ENCODE measurements at regions not wholly inside any gene's neighbourhood (a gene's known extent, or its start where the extent isn't known, plus 50 kb on each side); places are given as distances from the start of the nearest gene placed in this dataset.

- Histone ChIP-seq H3K36me3 (no peaks in the 10 kb centered on the region), H3K27me3 (replicated peaks; ENCODE audit: insufficient read depth) (no peaks in the 10 kb centered on the region), H3K4me1 (replicated peaks) (no peaks in the 10 kb centered on the region), H3K9me3 (no peaks in the 10 kb centered on the region), H3K4me3 (no peak overlapping the region), H3K27ac (no peak overlapping the region)
- no peak for DNase-seq (ENCODE audit: low spot score)
- WGBS, result 81% methylated on average over 3 of the region's 3 CpGs
- intact Hi-C loops (cut with DNase I), result no loop called here
- TF ChIP-seq POLR2AphosphoS5 (IDR thresholded peaks at IDR 0.05), result no peak
Observed at GRCh38 chr4:132893787-132894186, 255.3 kb upstream of the PCDH10 start.

- Histone ChIP-seq H3K9me3 (no peaks in the 10 kb centered on the region), H3K27ac (no peak overlapping the region), H3K36me3 (no peaks in the 10 kb centered on the region), H3K4me1 (replicated peaks) (no peaks in the 10 kb centered on the region), H3K27me3 (replicated peaks; ENCODE audit: insufficient read depth) (no peaks in the 10 kb centered on the region), H3K4me3 (no peak overlapping the region)
- intact Hi-C loops (cut with DNase I), result no loop called here
- no peak for DNase-seq (ENCODE audit: low spot score)
- 64% methylated on average over 1 of the region's 1 CpG for WGBS
- TF ChIP-seq POLR2AphosphoS5 (IDR thresholded peaks at IDR 0.05) (no peak), CTCF (IDR thresholded peaks at IDR 0.05) (no peak), POLR2A (IDR thresholded peaks at IDR 0.05) (no peak)
Observed at GRCh38 chr4:132901224-132901623, 247.9 kb upstream of the PCDH10 start.

GRCh38 chr4:132910229-132910748 lies 238.8 kb upstream of the PCDH10 start:
- no peak overlapping the region for H3K27ac ChIP-seq
- no peaks in the 10 kb centered on the region for H3K36me3 ChIP-seq
- 88% methylated on average over 1 of the region's 1 CpG for WGBS
- no peaks in the 10 kb centered on the region for H3K27me3 ChIP-seq (replicated peaks; ENCODE audit: insufficient read depth)
- DNase-seq (ENCODE audit: low spot score), result no peak
- intact Hi-C loops (cut with DNase I), result no loop called here
- no peaks in the 10 kb centered on the region for H3K4me1 ChIP-seq (replicated peaks)
- TF ChIP-seq POLR2A (IDR thresholded peaks at IDR 0.05), result no peak
- TF ChIP-seq CTCF (IDR thresholded peaks at IDR 0.05), result no peak
- TF ChIP-seq POLR2AphosphoS5 (IDR thresholded peaks at IDR 0.05), result no peak
- no peak overlapping the region for H3K4me3 ChIP-seq
- no peaks in the 10 kb centered on the region for H3K9me3 ChIP-seq

- no peaks in the 10 kb centered on the region for H3K27me3 ChIP-seq (replicated peaks; ENCODE audit: insufficient read depth)
- no peaks in the 10 kb centered on the region for H3K36me3 ChIP-seq
- H3K27ac ChIP-seq, result no peak overlapping the region
- TF ChIP-seq POLR2A (IDR thresholded peaks at IDR 0.05) (no peak), POLR2AphosphoS5 (IDR thresholded peaks at IDR 0.05) (no peak), CTCF (IDR thresholded peaks at IDR 0.05) (no peak)
- H3K4me1 ChIP-seq (replicated peaks), result no peaks in the 10 kb centered on the region
- intact Hi-C loops (cut with DNase I), result no loop called here
- 86% methylated on average over 1 of the region's 1 CpG for WGBS
- no peaks in the 10 kb centered on the region for H3K9me3 ChIP-seq
- no peak overlapping the region for H3K4me3 ChIP-seq
- no peak for DNase-seq (ENCODE audit: low spot score)
Observed at GRCh38 chr4:132918096-132918495, 231.0 kb upstream of the PCDH10 start.

- no peaks in the 10 kb centered on the region for H3K4me1 ChIP-seq (replicated peaks)
- H3K4me3 ChIP-seq, result no peak overlapping the region
- WGBS, result 53% methylated on average over 3 of the region's 3 CpGs
- H3K36me3 ChIP-seq, result no peaks in the 10 kb centered on the region
- DNase-seq (ENCODE audit: low spot score), result no peak
- H3K27ac ChIP-seq, result no peak overlapping the region
- no peak for TF ChIP-seq POLR2A (IDR thresholded peaks at IDR 0.05)
- no peak for TF ChIP-seq CTCF (IDR thresholded peaks at IDR 0.05)
- TF ChIP-seq POLR2AphosphoS5 (IDR thresholded peaks at IDR 0.05), result no peak
- no peaks in the 10 kb centered on the region for H3K9me3 ChIP-seq
- intact Hi-C loops (cut with DNase I), result no loop called here
- no peaks in the 10 kb centered on the region for H3K27me3 ChIP-seq (replicated peaks; ENCODE audit: insufficient read depth)
Observed at GRCh38 chr4:132923516-132923915, 225.6 kb upstream of the PCDH10 start.

Data from prostate gland (tissue), 2 donors.